GM23248 (cell line): ENCODE measurements at regions not wholly inside any gene's neighbourhood (a gene's known extent, or its start where the extent isn't known, plus 50 kb on each side); places are given as distances from the start of the nearest gene placed in this dataset.

Source experiments
- EZH2 ChIP-seq: fragments of 200-600 bp; sonication (generic); IDR thresholded peaks from 2 replicates; pipeline ENCODE4 v1.6.1; 2018; ENCODE audit warnings: antibody characterized with exemption, mild to moderate bottlenecking; ENCODE audit not compliant: insufficient read depth, poor library complexity, severe bottlenecking
- EZH2phosphoT487 ChIP-seq: fragments of 200-600 bp; sonication (generic); IDR thresholded peaks from 2 replicates; pipeline ENCODE4 v1.6.1; 2018; ENCODE audit warnings: antibody characterized with exemption, moderate library complexity, mild to moderate bottlenecking, low read depth; ENCODE audit not compliant: insufficient read depth

- TF ChIP-seq EZH2 (no peak), EZH2phosphoT487 (no peak)
Observed at GRCh38 chr4:187019896-187020295, 296.2 kb upstream of the FAT1 start.
